ENCODE measurements at regions not wholly inside any gene's neighbourhood (a gene's known extent, or its start where the extent isn't known, plus 50 kb on each side); places are given as distances from the start of the nearest gene placed in this dataset.

GRCh38 chr9:110133608-110134210 lies 74.2 kb downstream of the C9orf152 start:
- H3K36me3 Mint-ChIP-seq (ENCODE audit: low read depth, unreplicated experiment), result peaks cover 15% of the 10 kb centered on the region
- no peak overlapping the region for H3K27ac Mint-ChIP-seq (ENCODE audit: unreplicated experiment)
- peak overlapping the region; percentile 32 for H3K27ac ChIP-seq (ENCODE audit: low read depth, low read length)
- peak; percentile 84 for DNase-seq (ENCODE audit: low read depth)
- peak overlapping the region; percentile 11 for H3K4me3 Mint-ChIP-seq (ENCODE audit: unreplicated experiment)
- H3K36me3 ChIP-seq (ENCODE audit: insufficient read depth, low read length), result peaks cover 22% of the 10 kb centered on the region
- no peak overlapping the region for H3K4me3 ChIP-seq (ENCODE audit: insufficient read depth, low read depth, low read length)
- peaks cover 40% of the 10 kb centered on the region for H3K4me1 ChIP-seq (ENCODE audit: insufficient read depth, low read length)
- no peaks in the 10 kb centered on the region for H3K9me3 ChIP-seq (ENCODE audit: insufficient read depth, low read depth, low read length)
- no peak overlapping the region for H3K9ac ChIP-seq (ENCODE audit: low read length)
- H3K4me1 Mint-ChIP-seq (ENCODE audit: low read depth, unreplicated experiment), result peaks cover 53% of the 10 kb centered on the region
- no peaks in the 10 kb centered on the region for H3K27me3 ChIP-seq (ENCODE audit: insufficient read depth, low read length)
- H2AFZ ChIP-seq (ENCODE audit: low read depth, low read length), result no peak overlapping the region
- peaks cover 92% of the 10 kb centered on the region for H3K79me2 ChIP-seq (ENCODE audit: insufficient read depth, low read length)
- no peak for TF ChIP-seq CTCF (IDR thresholded peaks at IDR 0.05; ENCODE audit: insufficient read depth, low read depth, low read length)
- no peak for TF ChIP-seq EZH2 (IDR thresholded peaks at IDR 0.05; ENCODE audit: insufficient read depth, low read length)
- H3K4me2 ChIP-seq (ENCODE audit: low read length), result no peak overlapping the region
- H3K27me3 Mint-ChIP-seq (ENCODE audit: low read depth, unreplicated experiment), result no peaks in the 10 kb centered on the region
- no peaks in the 10 kb centered on the region for H3K9me3 Mint-ChIP-seq (ENCODE audit: unreplicated experiment)
- FAIRE-seq, result no peak
- H4K20me1 ChIP-seq (ENCODE audit: insufficient read depth, low read length), result peaks cover 92% of the 10 kb centered on the region

GRCh38 chr9:110135846-110136245 lies 72.1 kb downstream of the C9orf152 start:
- Histone ChIP-seq H3K27me3 (ENCODE audit: insufficient read depth, low read length) (no peaks in the 10 kb centered on the region), H3K27ac (ENCODE audit: low read depth, low read length) (peak overlapping the region; percentile 31), H3K4me2 (ENCODE audit: low read length) (peak overlapping the region; percentile 19), H3K36me3 (ENCODE audit: insufficient read depth, low read length) (peaks cover 38% of the 10 kb centered on the region), H3K4me3 (ENCODE audit: insufficient read depth, low read depth, low read length) (no peak overlapping the region), H3K4me1 (ENCODE audit: insufficient read depth, low read length) (peaks cover 32% of the 10 kb centered on the region), H2AFZ (ENCODE audit: low read depth, low read length) (no peak overlapping the region), H4K20me1 (ENCODE audit: insufficient read depth, low read length) (peaks cover 85% of the 10 kb centered on the region), H3K9ac (ENCODE audit: low read length) (peak overlapping the region; percentile 11), H3K79me2 (ENCODE audit: insufficient read depth, low read length) (peaks cover 92% of the 10 kb centered on the region), H3K9me3 (ENCODE audit: insufficient read depth, low read depth, low read length) (no peaks in the 10 kb centered on the region)
- no peak overlapping the region for H3K4me3 Mint-ChIP-seq (ENCODE audit: unreplicated experiment)
- no peaks in the 10 kb centered on the region for H3K27me3 Mint-ChIP-seq (ENCODE audit: low read depth, unreplicated experiment)
- peaks cover 24% of the 10 kb centered on the region for H3K36me3 Mint-ChIP-seq (ENCODE audit: low read depth, unreplicated experiment)
- H3K9me3 Mint-ChIP-seq (ENCODE audit: unreplicated experiment), result no peaks in the 10 kb centered on the region
- DNase-seq (ENCODE audit: low read depth), result no peak
- no peak for FAIRE-seq
- H3K27ac Mint-ChIP-seq (ENCODE audit: unreplicated experiment), result no peak overlapping the region
- no peak for TF ChIP-seq EZH2 (IDR thresholded peaks at IDR 0.05; ENCODE audit: insufficient read depth, low read length)
- no peak for TF ChIP-seq CTCF (IDR thresholded peaks at IDR 0.05; ENCODE audit: insufficient read depth, low read depth, low read length)
- H3K4me1 Mint-ChIP-seq (ENCODE audit: low read depth, unreplicated experiment), result peaks cover 38% of the 10 kb centered on the region

GRCh38 chr9:110136802-110137201 lies 71.2 kb downstream of the C9orf152 start:
- no peaks in the 10 kb centered on the region for H3K27me3 Mint-ChIP-seq (ENCODE audit: low read depth, unreplicated experiment)
- no peak overlapping the region for H3K9ac ChIP-seq (ENCODE audit: low read length)
- peak overlapping the region; percentile 64 for H3K27ac Mint-ChIP-seq (ENCODE audit: unreplicated experiment)
- no peaks in the 10 kb centered on the region for H3K9me3 ChIP-seq (ENCODE audit: insufficient read depth, low read depth, low read length)
- TF ChIP-seq CTCF (IDR thresholded peaks at IDR 0.05; ENCODE audit: insufficient read depth, low read depth, low read length) (no peak), EZH2 (IDR thresholded peaks at IDR 0.05; ENCODE audit: insufficient read depth, low read length) (no peak)
- H3K4me3 Mint-ChIP-seq (ENCODE audit: unreplicated experiment), result peak overlapping the region; percentile 14
- no peak for FAIRE-seq
- H3K27ac ChIP-seq (ENCODE audit: low read depth, low read length), result no peak overlapping the region
- H3K4me3 ChIP-seq (ENCODE audit: insufficient read depth, low read depth, low read length), result no peak overlapping the region
- no peaks in the 10 kb centered on the region for H3K27me3 ChIP-seq (ENCODE audit: insufficient read depth, low read length)
- H3K36me3 Mint-ChIP-seq (ENCODE audit: low read depth, unreplicated experiment), result peaks cover 26% of the 10 kb centered on the region
- H3K36me3 ChIP-seq (ENCODE audit: insufficient read depth, low read length), result peaks cover 38% of the 10 kb centered on the region
- peaks cover 31% of the 10 kb centered on the region for H3K4me1 ChIP-seq (ENCODE audit: insufficient read depth, low read length)
- DNase-seq (ENCODE audit: low read depth), result no peak
- no peak overlapping the region for H2AFZ ChIP-seq (ENCODE audit: low read depth, low read length)
- H3K79me2 ChIP-seq (ENCODE audit: insufficient read depth, low read length), result peaks cover 86% of the 10 kb centered on the region
- no peaks in the 10 kb centered on the region for H3K9me3 Mint-ChIP-seq (ENCODE audit: unreplicated experiment)
- H3K4me1 Mint-ChIP-seq (ENCODE audit: low read depth, unreplicated experiment), result peaks cover 35% of the 10 kb centered on the region
- H3K4me2 ChIP-seq (ENCODE audit: low read length), result no peak overlapping the region
- peaks cover 80% of the 10 kb centered on the region for H4K20me1 ChIP-seq (ENCODE audit: insufficient read depth, low read length)
